H1 (cell line): ENCODE measurements at regions not wholly inside any gene's neighbourhood (a gene's known extent, or its start where the extent isn't known, plus 50 kb on each side); places are given as distances from the start of the nearest gene placed in this dataset.

ENCODE experiments used
- ATF2 ChIP-seq: IDR thresholded peaks from 2 replicates; pipeline ENCODE4 v1.6.1; 2012; ENCODE audit warnings: low read length, inconsistent platforms
- EZH2 ChIP-seq: fragments of 200-600 bp; sonication (generic); IDR thresholded peaks from 2 replicates; pipeline ENCODE4 v1.7.1; 2012; ENCODE audit warnings: low read depth, mild to moderate bottlenecking, moderate library complexity, low read length, inconsistent platforms; ENCODE audit not compliant: severe bottlenecking
- PHF8 ChIP-seq: fragments of 200-600 bp; sonication (generic); conservative IDR thresholded peaks from 2 replicates; pipeline ENCODE4 v1.7.1; 2012; ENCODE audit warnings: low read depth, mild to moderate bottlenecking, inconsistent platforms, low read length, moderate library complexity
- SIX5 ChIP-seq: IDR thresholded peaks from 2 replicates; pipeline ENCODE4 v1.6.1; 2011; ENCODE audit warnings: mild to moderate bottlenecking, low read depth, low read length

GRCh38 chr2:200092235-200092634 lies 136.9 kb downstream of the MAIP1 start (continued):
- TF ChIP-seq ATF2 (no peak), PHF8 (no peak), EZH2 (no peak), SIX5 (no peak)
